ENCODE measurements at regions not wholly inside any gene's neighbourhood (a gene's known extent, or its start where the extent isn't known, plus 50 kb on each side); places are given as distances from the start of the nearest gene placed in this dataset.

DNA sequence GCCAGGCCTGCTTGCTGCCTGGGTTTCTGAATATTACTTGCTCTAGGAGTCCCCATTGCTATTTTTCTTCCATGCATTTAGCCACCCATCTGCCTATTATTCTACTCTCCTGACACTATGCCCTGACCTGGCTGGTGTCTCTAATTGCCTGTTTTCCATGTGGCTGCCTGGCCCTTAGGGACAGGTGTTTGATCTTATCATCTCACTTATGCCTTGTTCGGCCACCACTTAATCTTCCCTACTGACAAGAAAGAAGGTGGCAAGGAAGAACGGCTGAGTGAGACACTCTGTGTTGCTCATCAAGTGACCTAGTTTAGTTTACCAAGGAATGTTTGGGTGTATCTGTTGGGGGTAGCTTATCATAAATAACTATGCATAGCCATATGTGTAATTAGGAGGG, 50.4 kb upstream of the RAPH1 start:
- 0% methylated on average over 2 of the region's 2 CpGs for WGBS (ENCODE audit: insufficient coverage, insufficient replicate concordance, low lambda C conversion rate, missing lambda C conversion rate)
- Histone ChIP-seq H3K4me3 (no peak overlapping the region), H3K4me1 (ENCODE audit: control insufficient read depth, insufficient read depth, low read length) (peaks cover 6% of the 10 kb centered on the region), H3K27me3 (replicated peaks in 1 of 2; ENCODE audit: control insufficient read depth in 2 of 2, insufficient read depth in 2 of 2, low read length in 1 of 2) (peaks cover 0 to 8% of the 10 kb centered on the region in 2 experiments; a peak in 2 of 4 replicates), H3K9me3 (replicated peaks; ENCODE audit: control insufficient read depth, insufficient read depth, low read length) (no peaks in the 10 kb centered on the region; the same call in 2 of the 3 replicates), H3K27ac (ENCODE audit: control insufficient read depth, insufficient read depth) (no peak overlapping the region), H3K36me3 (ENCODE audit: control insufficient read depth in 2 of 2, insufficient read depth in 2 of 2, low read length in 1 of 2) (no peaks in the 10 kb centered on the region), H3K79me2 (ENCODE audit: control insufficient read depth, insufficient read depth, low read length) (no peaks in the 10 kb centered on the region), H4K20me1 (ENCODE audit: control insufficient read depth, insufficient read depth) (no peaks in the 10 kb centered on the region; the same call in 1 of the 2 replicates), H3K4me2 (ENCODE audit: control insufficient read depth, insufficient read depth) (no peak overlapping the region), H3K9ac (ENCODE audit: control insufficient read depth, insufficient read depth, low read length) (no peak overlapping the region), H2AFZ (ENCODE audit: control insufficient read depth, low read depth, low read length) (no peak overlapping the region)
- no TSS peak for BruUV-seq (replicated peaks)
- intact Hi-C loops (cut with micrococcal nuclease; ENCODE audit: unreplicated experiment) (no loop called here), in situ Hi-C loops (cut with MboI) (no loop called here)
- ChIA-PET CTCF (no interaction called here), RAD21 (ENCODE audit: unreplicated experiment) (interaction anchor here (1.0 kb wide), 1 partner anchor 15 kb away, joined by 3 read pairs; no protein-coding TSS in a partner anchor), POLR2A (no interaction called here), SMC1A (ENCODE audit: uncharacterized antibody, unreplicated experiment) (interaction anchor here (1.3 to 1.9 kb wide), 2 partner anchors 10 to 14 kb away, joined by 4 to 5 read pairs; no protein-coding TSS in a partner anchor)
- TF ChIP-seq TARDBP (IDR thresholded peaks at IDR 0.05; ENCODE audit: borderline replicate concordance): no peak
- no peak for TF ChIP-seq SP1 (IDR thresholded peaks at IDR 0.05; ENCODE audit: low read depth, low read length)
- TF ChIP-seq ASH2L (IDR thresholded peaks at IDR 0.05; ENCODE audit: borderline replicate concordance, low read depth): no peak
- TF ChIP-seq SIX5 (IDR thresholded peaks at IDR 0.05; ENCODE audit: low read depth, low read length, severe bottlenecking): no peak
- no peak for TF ChIP-seq USF2 (IDR thresholded peaks at IDR 0.05; ENCODE audit: borderline replicate concordance, low read depth, low read length)
- no peak for TF ChIP-seq NR2C1 (IDR thresholded peaks at IDR 0.05)
- TF ChIP-seq YBX1 (IDR thresholded peaks at IDR 0.05): no peak
- no peak for TF ChIP-seq MEF2B (IDR thresholded peaks at IDR 0.05; ENCODE audit: partially characterized antibody, poor library complexity, severe bottlenecking)
- TF ChIP-seq EGR1 (IDR thresholded peaks at IDR 0.05; ENCODE audit: borderline replicate concordance in 1 of 2, low read depth in 2 of 2, low read length in 2 of 2): no peak
- no peak for TF ChIP-seq SIN3A (IDR thresholded peaks at IDR 0.05; ENCODE audit: low read depth, low read length)
- no peak for TF ChIP-seq TBL1XR1 (IDR thresholded peaks at IDR 0.05; ENCODE audit: low read depth, low read length)
- TF ChIP-seq EP300 (IDR thresholded peaks at IDR 0.05; ENCODE audit: borderline replicate concordance in 1 of 2, control insufficient read depth in 1 of 2, low read depth in 2 of 2, low read length in 2 of 2): no peak
- TF ChIP-seq FOXK2 (IDR thresholded peaks at IDR 0.05): no peak
- no peak for TF ChIP-seq MAX (IDR thresholded peaks at IDR 0.05; ENCODE audit: low read depth, low read length)
- TF ChIP-seq, protein P1, sequence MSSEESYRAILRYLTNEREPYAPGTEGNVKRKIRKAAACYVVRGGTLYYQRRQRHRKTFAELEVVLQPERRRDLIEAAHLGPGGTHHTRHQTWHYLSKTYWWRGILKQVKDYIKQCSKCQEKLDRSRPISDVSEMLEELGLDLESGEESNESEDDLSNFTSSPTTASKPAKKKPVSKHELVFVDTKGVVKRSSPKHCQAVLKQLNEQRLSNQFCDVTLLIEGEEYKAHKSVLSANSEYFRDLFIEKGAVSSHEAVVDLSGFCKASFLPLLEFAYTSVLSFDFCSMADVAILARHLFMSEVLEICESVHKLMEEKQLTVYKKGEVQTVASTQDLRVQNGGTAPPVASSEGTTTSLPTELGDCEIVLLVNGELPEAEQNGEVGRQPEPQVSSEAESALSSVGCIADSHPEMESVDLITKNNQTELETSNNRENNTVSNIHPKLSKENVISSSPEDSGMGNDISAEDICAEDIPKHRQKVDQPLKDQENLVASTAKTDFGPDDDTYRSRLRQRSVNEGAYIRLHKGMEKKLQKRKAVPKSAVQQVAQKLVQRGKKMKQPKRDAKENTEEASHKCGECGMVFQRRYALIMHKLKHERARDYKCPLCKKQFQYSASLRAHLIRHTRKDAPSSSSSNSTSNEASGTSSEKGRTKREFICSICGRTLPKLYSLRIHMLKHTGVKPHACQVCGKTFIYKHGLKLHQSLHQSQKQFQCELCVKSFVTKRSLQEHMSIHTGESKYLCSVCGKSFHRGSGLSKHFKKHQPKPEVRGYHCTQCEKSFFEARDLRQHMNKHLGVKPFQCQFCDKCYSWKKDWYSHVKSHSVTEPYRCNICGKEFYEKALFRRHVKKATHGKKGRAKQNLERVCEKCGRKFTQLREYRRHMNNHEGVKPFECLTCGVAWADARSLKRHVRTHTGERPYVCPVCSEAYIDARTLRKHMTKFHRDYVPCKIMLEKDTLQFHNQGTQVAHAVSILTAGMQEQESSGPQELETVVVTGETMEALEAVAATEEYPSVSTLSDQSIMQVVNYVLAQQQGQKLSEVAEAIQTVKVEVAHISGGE (CRISPR knock-in tag; IDR thresholded peaks at IDR 0.05): no peak
- no peak for TF ChIP-seq E2F4 (IDR thresholded peaks at IDR 0.05; ENCODE audit: low read depth, low read length)
- no peak for TF ChIP-seq IKZF2 (IDR thresholded peaks at IDR 0.05)
- FAIRE-seq (no peak), ATAC-seq (no peak), DNase-seq (ENCODE audit: low read depth, low spot score) (no peak)

All from GM12878 (cell line).